Kidney (tissue), 13 donors: ENCODE measurements at regions not wholly inside any gene's neighbourhood (a gene's known extent, or its start where the extent isn't known, plus 50 kb on each side); places are given as distances from the start of the nearest gene placed in this dataset.
A peak's percentile ranks its signal among the peaks of the same experiment; 100 is the strongest.

ENCODE experiments used
- DNase-seq, 5 donors: peaks; one replicate each; pipeline ENCODE4 v3.0.0-alpha.2; 2013 to 2020
- FAIRE-seq: peaks from 2 replicates; lab custom pipeline; 2012; peaks lifted over from hg19 to GRCh38; lab: Jason Lieb, UNC
- H3K27ac ChIP-seq, 2 donors: one replicate each; pipeline ENCODE4 v1.7.0; 2013; ENCODE audit warnings: low read depth in 2 of 2, low read length in 2 of 2, inconsistent platforms in 1 of 2
- H3K27me3 ChIP-seq: one replicate; pipeline ENCODE4 v1.7.1; 2013; ENCODE audit warnings: low read length, inconsistent platforms; ENCODE audit not compliant: control insufficient read depth, insufficient read depth
- H3K36me3 ChIP-seq, 3 donors: one replicate each; pipeline versions ENCODE4 v1.7.0 to v1.7.1; 2013; ENCODE audit warnings: low read length in 3 of 3, control low read depth in 1 of 3, inconsistent platforms in 1 of 3; ENCODE audit not compliant: insufficient read depth in 3 of 3, control insufficient read depth in 2 of 3
- H3K4me1 ChIP-seq, 3 donors: one replicate each; pipeline versions ENCODE4 v1.7.0 to v1.7.1; 2013; ENCODE audit warnings: low read length in 3 of 3, inconsistent platforms in 1 of 3, low read depth in 1 of 3; ENCODE audit not compliant: control insufficient read depth in 2 of 3, insufficient read depth in 2 of 3
- H3K4me3 ChIP-seq, 3 donors: one replicate each; pipeline versions ENCODE4 v1.7.0 to v1.8.1; 2013; ENCODE audit warnings: low read length in 3 of 3, control low read depth in 1 of 3, inconsistent platforms in 1 of 3
- H3K9ac ChIP-seq, 3 donors: one replicate each; pipeline versions ENCODE4 v1.7.0 to v1.7.1; 2013; ENCODE audit warnings: low read length in 3 of 3, control low read depth in 1 of 3, inconsistent platforms in 1 of 3
- H3K9me3 ChIP-seq, 3 donors: one replicate each; pipeline versions ENCODE4 v1.7.0 to v1.7.1; 2013; ENCODE audit warnings: low read length in 3 of 3, control low read depth in 1 of 3, inconsistent platforms in 1 of 3; ENCODE audit not compliant: control insufficient read depth in 2 of 3, insufficient read depth in 1 of 3
- CTCF ChIP-seq: IDR thresholded peaks from 3 replicates; pipeline ENCODE4 v1.5.1; 2012; ENCODE audit warnings: mild to moderate bottlenecking, moderate library complexity, borderline replicate concordance; ENCODE audit not compliant: insufficient read depth; ENCODE audit errors: extremely low read depth
- intact Hi-C: fragments of 100-400 bp; cut with DNase I; formaldehyde crosslinking; loops from one replicate; pipeline ENCODE4 v1.11.1; 2022
- donor health status: control.
- donor health status: control.
- donor health status: control.
- donor health status: control.
- donor health status: control.
- donor health status: DM: yes; HTN: yes; CAD: no.
- donor health status: Normal renal cell carcinoma (clear cell type).

- Histone ChIP-seq H3K4me1 (no peaks in the 10 kb centered on the region), H3K9ac (no peak overlapping the region), H3K9me3 (no peaks in the 10 kb centered on the region), H3K27ac (no peak overlapping the region), H3K27me3 (no peaks in the 10 kb centered on the region), H3K4me3 (no peak overlapping the region), H3K36me3 (no peaks in the 10 kb centered on the region)
- intact Hi-C loops = no loop called here
- FAIRE-seq (no peak), DNase-seq (no peak)
- no peak for TF ChIP-seq CTCF
Observed at GRCh38 chr15:87493803-87494202, 762.7 kb downstream of the NTRK3 start.

DNA sequence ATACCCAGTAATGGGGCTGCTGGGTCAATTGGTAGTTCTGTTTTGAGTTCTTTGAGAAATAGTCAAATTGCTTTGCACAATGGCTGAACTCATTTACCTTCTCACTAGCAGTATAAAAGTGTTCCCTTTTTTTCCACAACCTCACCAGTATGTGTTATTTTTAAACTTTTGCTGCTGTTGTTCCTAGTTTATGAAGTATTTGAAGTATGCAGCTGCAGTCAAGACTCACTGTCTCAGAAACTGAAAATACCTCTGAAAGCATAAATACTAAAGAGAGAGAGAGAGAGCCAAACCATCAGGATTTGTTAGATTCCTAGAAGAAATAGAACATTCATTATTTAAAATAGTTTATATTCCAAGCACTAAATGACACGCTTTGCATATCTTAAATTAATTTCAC lies 764.2 kb downstream of the NTRK3 start:
- no peaks in the 10 kb centered on the region for H3K27me3 ChIP-seq
- H3K4me1 ChIP-seq = no peaks in the 10 kb centered on the region
- H3K9ac ChIP-seq = no peak overlapping the region
- intact Hi-C loops = no loop called here
- no peaks in the 10 kb centered on the region for H3K36me3 ChIP-seq
- no peak overlapping the region for H3K4me3 ChIP-seq
- no peak overlapping the region for H3K27ac ChIP-seq
- FAIRE-seq (no peak), DNase-seq (no peak)
- no peak for TF ChIP-seq CTCF
- no peaks in the 10 kb centered on the region for H3K9me3 ChIP-seq

GRCh38 chr15:87490666-87491065 lies 765.9 kb downstream of the NTRK3 start:
- no peaks in the 10 kb centered on the region for H3K36me3 ChIP-seq
- TF ChIP-seq CTCF = no peak
- no peak for FAIRE-seq
- H3K27ac ChIP-seq = no peak overlapping the region
- H3K9ac ChIP-seq = no peak overlapping the region
- intact Hi-C loops = no loop called here
- H3K27me3 ChIP-seq = no peaks in the 10 kb centered on the region
- H3K9me3 ChIP-seq = no peaks in the 10 kb centered on the region
- no peak overlapping the region for H3K4me3 ChIP-seq
- H3K4me1 ChIP-seq = no peaks in the 10 kb centered on the region
- DNase-seq = peak in 2 of 5 donors; percentile 43 to 64
